C1 segment of cervical spinal cord (tissue), 14 donors: ENCODE measurements at regions not wholly inside any gene's neighbourhood (a gene's known extent, or its start where the extent isn't known, plus 50 kb on each side); places are given as distances from the start of the nearest gene placed in this dataset.
A peak's percentile ranks its signal among the peaks of the same experiment; 100 is the strongest.

ENCODE experiments used
- DNase-seq, 14 donors: peaks; one replicate each; lab custom pipeline; 2025; lab: John Stamatoyannopoulos, UW

- no peak for DNase-seq
These were observed 792.4 kb upstream of the ADGRL2 start for GRCh38 chr1:81008293-81008692.

- no peak for DNase-seq
These were observed 793.7 kb upstream of the ADGRL2 start for GRCh38 chr1:81007024-81007423.

- DNase-seq: no peak
These were observed 794.2 kb upstream of the ADGRL2 start for GRCh38 chr1:81006502-81006901.

- peak in 4 of 14 donors; percentile 1 to 27 (median 10) for DNase-seq
These were observed 796.7 kb upstream of the ADGRL2 start for GRCh38 chr1:81004011-81004410.

- DNase-seq: no peak
These were observed 805.8 kb upstream of the ADGRL2 start for GRCh38 chr1:80994934-80995333.

GRCh38 chr1:80994038-80994437, 806.7 kb upstream of the ADGRL2 start:
- DNase-seq: no peak

GRCh38 chr1:80993154-80993980, 807.4 kb upstream of the ADGRL2 start:
- DNase-seq: no peak

GRCh38 chr1:80989455-80989854, 811.3 kb upstream of the ADGRL2 start:
- no peak for DNase-seq

GRCh38 chr1:80988926-80989325, 811.8 kb upstream of the ADGRL2 start:
- DNase-seq: no peak

GRCh38 chr1:80987824-80988223, 812.9 kb upstream of the ADGRL2 start:
- DNase-seq: no peak

GRCh38 chr1:80987106-80987505, 813.6 kb upstream of the ADGRL2 start:
- DNase-seq: no peak

GRCh38 chr1:80982831-80983230, 817.9 kb upstream of the ADGRL2 start:
- no peak for DNase-seq

GRCh38 chr1:80973101-80973500, 827.6 kb upstream of the ADGRL2 start:
- no peak for DNase-seq

- no peak for DNase-seq
These were observed 834.5 kb upstream of the ADGRL2 start for GRCh38 chr1:80966266-80966665.

- DNase-seq: no peak
These were observed 838.2 kb upstream of the ADGRL2 start for GRCh38 chr1:80962564-80962963.

GRCh38 chr1:80961464-80962190, 839.1 kb upstream of the ADGRL2 start:
- no peak for DNase-seq

- no peak for DNase-seq
These were observed 867.4 kb upstream of the ADGRL2 start for GRCh38 chr1:80933346-80933745.

- no peak for DNase-seq
These were observed 869.6 kb upstream of the ADGRL2 start for GRCh38 chr1:80931178-80931577.

- no peak for DNase-seq
These were observed 870.7 kb upstream of the ADGRL2 start for GRCh38 chr1:80929868-80930508.

GRCh38 chr1:80926531-80926930, 874.2 kb upstream of the ADGRL2 start:
- no peak for DNase-seq

- no peak for DNase-seq
These were observed 875.5 kb upstream of the ADGRL2 start for GRCh38 chr1:80925130-80925805.

GRCh38 chr1:80924290-80924689, 876.4 kb upstream of the ADGRL2 start:
- DNase-seq: no peak
